Astrocyte (in vitro differentiated cells and primary cell): ENCODE measurements at regions not wholly inside any gene's neighbourhood (a gene's known extent, or its start where the extent isn't known, plus 50 kb on each side); places are given as distances from the start of the nearest gene placed in this dataset.

ENCODE experiments used
- DNase-seq: peaks from one replicate; pipeline ENCODE4 v3.0.0-alpha.2; 2010; ENCODE audit warnings: low read depth
- FAIRE-seq: peaks from 2 replicates; lab custom pipeline; 2011; peaks lifted over from hg19 to GRCh38; lab: Jason Lieb, UNC
- H2AFZ ChIP-seq: 2 replicates; pipeline ENCODE4 v1.6.0; 2012; ENCODE audit warnings: low read depth, low read length, inconsistent platforms
- H3K27ac ChIP-seq: 2 replicates; pipeline ENCODE4 v1.5.1; 2011; ENCODE audit warnings: low read depth, low read length, inconsistent platforms
- H3K27me3 ChIP-seq: 2 replicates; pipeline ENCODE4 v1.6.0; 2011; ENCODE audit warnings: low read length, inconsistent platforms; ENCODE audit not compliant: insufficient read depth
- H3K36me3 ChIP-seq: 2 replicates; pipeline ENCODE4 v1.5.1; 2011; ENCODE audit warnings: low read length, inconsistent platforms; ENCODE audit not compliant: insufficient read depth
- H3K4me1 ChIP-seq: 2 replicates; pipeline ENCODE4 v1.5.1; 2011; ENCODE audit warnings: low read length, inconsistent platforms; ENCODE audit not compliant: insufficient read depth
- H3K4me2 ChIP-seq: 2 replicates; pipeline ENCODE4 v1.6.0; 2012; ENCODE audit warnings: low read length, inconsistent platforms
- H3K4me3 ChIP-seq: 2 replicates; pipeline ENCODE4 v1.5.1; 2011; ENCODE audit warnings: low read depth, mild to moderate bottlenecking, low read length, inconsistent platforms; ENCODE audit not compliant: insufficient read depth
- H3K79me2 ChIP-seq: 2 replicates; pipeline ENCODE4 v1.6.0; 2012; ENCODE audit warnings: mild to moderate bottlenecking, low read length, inconsistent platforms; ENCODE audit not compliant: insufficient read depth
- H3K9ac ChIP-seq: 2 replicates; pipeline ENCODE4 v1.6.0; 2012; ENCODE audit warnings: mild to moderate bottlenecking, low read length, inconsistent platforms
- H3K9me3 ChIP-seq: 2 replicates; pipeline ENCODE4 v1.5.1; 2012; ENCODE audit warnings: low read depth, mild to moderate bottlenecking, low read length, inconsistent platforms; ENCODE audit not compliant: insufficient read depth
- H4K20me1 ChIP-seq: 2 replicates; pipeline ENCODE4 v1.6.0; 2012; ENCODE audit warnings: low read length, inconsistent platforms; ENCODE audit not compliant: insufficient read depth
- H3K27ac Mint-ChIP-seq: one replicate; pipeline ENCODE4 v1.8.0; 2021; ENCODE audit warnings: mild to moderate bottlenecking, mixed read lengths; ENCODE audit not compliant: unreplicated experiment
- H3K27me3 Mint-ChIP-seq: one replicate; pipeline ENCODE4 v1.8.0; 2021; ENCODE audit warnings: low read depth, mixed read lengths; ENCODE audit not compliant: unreplicated experiment
- H3K36me3 Mint-ChIP-seq: one replicate; pipeline ENCODE4 v1.8.0; 2021; ENCODE audit warnings: low read depth, mixed read lengths; ENCODE audit not compliant: unreplicated experiment
- H3K4me1 Mint-ChIP-seq: one replicate; pipeline ENCODE4 v1.8.0; 2021; ENCODE audit warnings: low read depth, mixed read lengths; ENCODE audit not compliant: unreplicated experiment
- H3K4me3 Mint-ChIP-seq: one replicate; pipeline ENCODE4 v1.8.0; 2021; ENCODE audit warnings: mild to moderate bottlenecking, moderate library complexity, mixed read lengths; ENCODE audit not compliant: unreplicated experiment
- H3K9me3 Mint-ChIP-seq: one replicate; pipeline ENCODE4 v1.8.0; 2021; ENCODE audit warnings: mild to moderate bottlenecking, mixed read lengths; ENCODE audit not compliant: unreplicated experiment
- EZH2 ChIP-seq: IDR thresholded peaks from 2 replicates; pipeline ENCODE4 v1.6.1; 2012; ENCODE audit warnings: mild to moderate bottlenecking, low read length, inconsistent platforms; ENCODE audit not compliant: insufficient read depth
- TF ChIP-seq, protein P1 (sequence below): IDR thresholded peaks from 2 replicates; pipeline ENCODE4 v1.5.1; 2011; ENCODE audit warnings: low read depth, mild to moderate bottlenecking, inconsistent platforms, low read length, moderate library complexity; ENCODE audit not compliant: insufficient read depth

DNA sequence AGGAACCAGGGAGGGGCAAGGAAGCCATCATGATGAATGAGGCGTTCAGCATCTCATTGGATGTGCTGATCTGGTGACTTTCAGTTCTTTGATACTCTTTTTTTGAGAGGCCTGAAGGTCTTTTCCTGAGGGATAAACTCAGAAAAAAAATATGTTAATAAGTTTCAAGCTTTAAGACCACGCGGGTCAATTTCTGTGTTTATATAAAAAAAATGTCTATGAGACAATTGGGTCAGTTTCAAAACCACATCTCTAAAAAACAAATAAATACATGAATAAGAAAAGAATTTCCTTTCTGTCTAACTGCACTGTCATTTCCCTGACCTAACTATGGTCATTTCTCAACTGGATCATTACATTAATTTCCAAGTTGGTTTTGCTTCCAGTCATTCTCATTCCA lies 62.6 kb downstream of the TRIML1 start:
- peak overlapping the region; percentile 32 for H3K27ac ChIP-seq

DNA sequence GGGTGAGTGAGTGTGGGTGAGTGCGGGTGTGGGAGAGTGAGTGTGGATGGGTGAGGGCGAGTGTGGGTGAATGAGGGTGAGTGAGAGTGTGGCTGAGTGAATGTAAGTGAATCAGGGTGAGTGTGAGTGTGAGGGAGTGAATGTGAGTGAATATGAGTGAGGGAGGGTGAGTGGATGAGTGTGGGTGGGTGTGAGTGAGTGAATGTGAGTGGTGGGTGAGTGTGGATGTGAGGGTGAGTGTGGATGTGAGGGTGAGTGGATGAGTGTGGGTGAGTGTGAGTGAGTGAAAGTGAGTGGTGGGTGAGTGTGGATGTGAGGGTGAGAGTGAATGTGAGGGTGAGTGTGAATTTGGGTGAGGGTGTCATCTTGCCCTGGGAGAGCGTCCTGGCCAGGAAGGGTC lies 67.5 kb downstream of the TRIML1 start:
- FAIRE-seq (no peak), DNase-seq (no peak)
- no peak overlapping the region for H3K9ac ChIP-seq
- no peaks in the 10 kb centered on the region for H3K27me3 ChIP-seq
- Mint-ChIP-seq H3K4me3 (no peak overlapping the region), H3K27ac (no peak overlapping the region), H3K27me3 (no peaks in the 10 kb centered on the region), H3K9me3 (no peaks in the 10 kb centered on the region), H3K36me3 (no peaks in the 10 kb centered on the region), H3K4me1 (peaks cover 1% of the 10 kb centered on the region)
- H3K27ac ChIP-seq: no peak overlapping the region
- no peak overlapping the region for H3K4me3 ChIP-seq
- H3K4me1 ChIP-seq: no peaks in the 10 kb centered on the region
- no peak overlapping the region for H2AFZ ChIP-seq
- no peaks in the 10 kb centered on the region for H4K20me1 ChIP-seq
- H3K4me2 ChIP-seq: no peak overlapping the region
- no peaks in the 10 kb centered on the region for H3K36me3 ChIP-seq
- no peak for TF ChIP-seq EZH2
- TF ChIP-seq, protein P1, sequence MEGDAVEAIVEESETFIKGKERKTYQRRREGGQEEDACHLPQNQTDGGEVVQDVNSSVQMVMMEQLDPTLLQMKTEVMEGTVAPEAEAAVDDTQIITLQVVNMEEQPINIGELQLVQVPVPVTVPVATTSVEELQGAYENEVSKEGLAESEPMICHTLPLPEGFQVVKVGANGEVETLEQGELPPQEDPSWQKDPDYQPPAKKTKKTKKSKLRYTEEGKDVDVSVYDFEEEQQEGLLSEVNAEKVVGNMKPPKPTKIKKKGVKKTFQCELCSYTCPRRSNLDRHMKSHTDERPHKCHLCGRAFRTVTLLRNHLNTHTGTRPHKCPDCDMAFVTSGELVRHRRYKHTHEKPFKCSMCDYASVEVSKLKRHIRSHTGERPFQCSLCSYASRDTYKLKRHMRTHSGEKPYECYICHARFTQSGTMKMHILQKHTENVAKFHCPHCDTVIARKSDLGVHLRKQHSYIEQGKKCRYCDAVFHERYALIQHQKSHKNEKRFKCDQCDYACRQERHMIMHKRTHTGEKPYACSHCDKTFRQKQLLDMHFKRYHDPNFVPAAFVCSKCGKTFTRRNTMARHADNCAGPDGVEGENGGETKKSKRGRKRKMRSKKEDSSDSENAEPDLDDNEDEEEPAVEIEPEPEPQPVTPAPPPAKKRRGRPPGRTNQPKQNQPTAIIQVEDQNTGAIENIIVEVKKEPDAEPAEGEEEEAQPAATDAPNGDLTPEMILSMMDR: no peak
- no peaks in the 10 kb centered on the region for H3K79me2 ChIP-seq
- H3K9me3 ChIP-seq: peaks cover 5% of the 10 kb centered on the region

More for the DNA sequence above, 62.6 kb downstream of the TRIML1 start:
- Mint-ChIP-seq H3K27ac (no peak overlapping the region), H3K4me3 (no peak overlapping the region), H3K4me1 (peaks cover 13% of the 10 kb centered on the region), H3K36me3 (no peaks in the 10 kb centered on the region), H3K9me3 (no peaks in the 10 kb centered on the region), H3K27me3 (no peaks in the 10 kb centered on the region)
- Histone ChIP-seq H3K36me3 (no peaks in the 10 kb centered on the region), H3K9me3 (peaks cover 2% of the 10 kb centered on the region), H3K27me3 (no peaks in the 10 kb centered on the region), H3K4me3 (no peak overlapping the region), H3K4me1 (no peaks in the 10 kb centered on the region), H2AFZ (no peak overlapping the region), H3K4me2 (no peak overlapping the region), H3K9ac (no peak overlapping the region), H4K20me1 (no peaks in the 10 kb centered on the region), H3K79me2 (no peaks in the 10 kb centered on the region)
- DNase-seq: no peak
- TF ChIP-seq, protein P1: no peak
- TF ChIP-seq EZH2: no peak
- no peak for FAIRE-seq

DNA sequence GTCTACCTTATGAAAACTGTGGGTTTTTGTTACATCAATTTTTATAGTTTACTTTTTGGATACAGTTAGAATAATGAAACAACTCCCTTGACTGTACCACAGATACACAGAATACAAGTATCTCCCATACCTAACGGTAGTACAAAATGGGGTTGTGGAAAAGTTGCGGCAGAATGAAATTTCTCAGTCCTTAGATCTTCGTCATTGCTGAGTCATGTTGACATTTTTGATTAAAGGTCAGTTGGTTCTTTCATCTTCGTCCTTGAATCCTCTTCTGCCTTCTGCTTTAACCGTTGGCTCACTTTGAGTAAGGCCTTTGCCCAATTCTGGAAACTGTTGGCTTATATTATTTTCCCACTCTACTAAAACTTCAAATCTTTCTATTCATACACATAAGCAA lies 75.6 kb downstream of the TRIML1 start:
- FAIRE-seq: no peak

More for the DNA sequence above, 75.6 kb downstream of the TRIML1 start:
- no peaks in the 10 kb centered on the region for H3K36me3 Mint-ChIP-seq
- H3K4me1 ChIP-seq: no peaks in the 10 kb centered on the region
- no peak for DNase-seq
- H3K27me3 Mint-ChIP-seq: no peaks in the 10 kb centered on the region
- no peaks in the 10 kb centered on the region for H3K36me3 ChIP-seq
- no peak overlapping the region for H3K4me2 ChIP-seq
- H3K4me3 ChIP-seq: no peak overlapping the region
- H3K9me3 Mint-ChIP-seq: peaks cover 3% of the 10 kb centered on the region
- H3K27me3 ChIP-seq: no peaks in the 10 kb centered on the region
- no peak overlapping the region for H3K9ac ChIP-seq
- H3K27ac ChIP-seq: no peak overlapping the region
- peaks cover 4% of the 10 kb centered on the region for H3K9me3 ChIP-seq
- no peaks in the 10 kb centered on the region for H4K20me1 ChIP-seq
- H2AFZ ChIP-seq: no peak overlapping the region
- H3K27ac Mint-ChIP-seq: no peak overlapping the region
- no peaks in the 10 kb centered on the region for H3K4me1 Mint-ChIP-seq
- no peak overlapping the region for H3K4me3 Mint-ChIP-seq
- no peaks in the 10 kb centered on the region for H3K79me2 ChIP-seq
- TF ChIP-seq EZH2: no peak
- TF ChIP-seq, protein P1: no peak
